ENCODE measurements at regions not wholly inside any gene's neighbourhood (a gene's known extent, or its start where the extent isn't known, plus 50 kb on each side); places are given as distances from the start of the nearest gene placed in this dataset.

GRCh38 chr12:91320999-91321398, 138.4 kb upstream of the DCN start:
- no peak for DNase-seq (ENCODE audit: low read depth, low spot score)
- peaks cover 11% of the 10 kb centered on the region for H3K4me1 Mint-ChIP-seq
- H3K27ac Mint-ChIP-seq (ENCODE audit: unreplicated experiment) = no peak overlapping the region
- no peaks in the 10 kb centered on the region for H3K27me3 Mint-ChIP-seq (ENCODE audit: low read depth)
- no peak for TF ChIP-seq CTCF (conservative IDR thresholded peaks at IDR 0.05)
- no peaks in the 10 kb centered on the region for H3K9me3 Mint-ChIP-seq
- no peak overlapping the region for H3K4me3 Mint-ChIP-seq
- no peaks in the 10 kb centered on the region for H3K36me3 Mint-ChIP-seq (ENCODE audit: low read depth)

- H3K4me3 Mint-ChIP-seq = peak overlapping the region; percentile 27
- peak overlapping the region; percentile 94 for H3K27ac Mint-ChIP-seq (ENCODE audit: unreplicated experiment)
- H3K27me3 Mint-ChIP-seq (ENCODE audit: low read depth) = no peaks in the 10 kb centered on the region
- H3K9me3 Mint-ChIP-seq = peaks cover 5% of the 10 kb centered on the region
- H3K4me1 Mint-ChIP-seq = peaks cover 8% of the 10 kb centered on the region
- no peaks in the 10 kb centered on the region for H3K36me3 Mint-ChIP-seq (ENCODE audit: low read depth)
- no peak for TF ChIP-seq CTCF (conservative IDR thresholded peaks at IDR 0.05)
- no peak for DNase-seq (ENCODE audit: low read depth, low spot score)
Measured at GRCh38 chr12:91319071-91319760, 136.6 kb upstream of the DCN start.

- TF ChIP-seq CTCF (conservative IDR thresholded peaks at IDR 0.05) = no peak
- H3K27ac Mint-ChIP-seq (ENCODE audit: unreplicated experiment) = no peak overlapping the region
- H3K4me1 Mint-ChIP-seq = peaks cover 8% of the 10 kb centered on the region
- H3K36me3 Mint-ChIP-seq (ENCODE audit: low read depth) = no peaks in the 10 kb centered on the region
- no peak for DNase-seq (ENCODE audit: low read depth, low spot score)
- peaks cover 9% of the 10 kb centered on the region for H3K9me3 Mint-ChIP-seq
- no peak overlapping the region for H3K4me3 Mint-ChIP-seq
- H3K27me3 Mint-ChIP-seq (ENCODE audit: low read depth) = no peaks in the 10 kb centered on the region
Measured at GRCh38 chr12:91317306-91317705, 134.7 kb upstream of the DCN start.

DNA sequence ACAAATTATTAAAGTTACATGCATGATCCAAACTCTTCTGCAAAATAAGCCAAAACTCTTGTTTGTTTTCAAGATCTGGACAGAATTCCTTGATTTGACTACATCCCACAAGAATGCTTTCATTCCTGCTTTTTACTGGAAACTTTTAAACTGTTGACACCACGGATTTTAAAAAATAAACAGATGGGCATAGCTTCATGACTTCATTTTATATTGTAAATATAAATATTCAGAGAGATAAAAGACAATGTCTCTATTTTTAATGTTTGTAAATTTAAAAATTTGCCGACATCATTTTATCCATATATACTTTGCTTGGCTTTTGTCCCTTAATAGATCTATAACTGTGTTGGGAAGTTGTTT, 134.3 kb upstream of the DCN start:
- H3K27me3 Mint-ChIP-seq (ENCODE audit: low read depth) = no peaks in the 10 kb centered on the region
- no peak for TF ChIP-seq CTCF (conservative IDR thresholded peaks at IDR 0.05)
- DNase-seq (ENCODE audit: low read depth, low spot score) = no peak
- no peak overlapping the region for H3K27ac Mint-ChIP-seq (ENCODE audit: unreplicated experiment)
- H3K9me3 Mint-ChIP-seq = peaks cover 9% of the 10 kb centered on the region
- H3K4me1 Mint-ChIP-seq = peaks cover 8% of the 10 kb centered on the region
- H3K36me3 Mint-ChIP-seq (ENCODE audit: low read depth) = no peaks in the 10 kb centered on the region
- H3K4me3 Mint-ChIP-seq = no peak overlapping the region

GRCh38 chr12:91316161-91316906, 133.7 kb upstream of the DCN start:
- peaks cover 9% of the 10 kb centered on the region for H3K9me3 Mint-ChIP-seq
- H3K4me3 Mint-ChIP-seq = no peak overlapping the region
- TF ChIP-seq CTCF (conservative IDR thresholded peaks at IDR 0.05) = no peak
- H3K4me1 Mint-ChIP-seq = peaks cover 8% of the 10 kb centered on the region
- no peak for DNase-seq (ENCODE audit: low read depth, low spot score)
- no peak overlapping the region for H3K27ac Mint-ChIP-seq (ENCODE audit: unreplicated experiment)
- no peaks in the 10 kb centered on the region for H3K27me3 Mint-ChIP-seq (ENCODE audit: low read depth)
- no peaks in the 10 kb centered on the region for H3K36me3 Mint-ChIP-seq (ENCODE audit: low read depth)
